ENCODE measurements at regions not wholly inside any gene's neighbourhood (a gene's known extent, or its start where the extent isn't known, plus 50 kb on each side); places are given as distances from the start of the nearest gene placed in this dataset.

- Histone ChIP-seq H3K4me3 (no peak overlapping the region), H3K36me3 (no peaks in the 10 kb centered on the region), H3K27me3 (no peaks in the 10 kb centered on the region), H3K9me3 (no peaks in the 10 kb centered on the region), H3K4me1 (peaks cover 18 to 19% of the 10 kb centered on the region in 2 donors), H3K27ac (peak overlapping the region in 1 of 4 donors; percentile 84)
- ATAC-seq = no peak
- DNase-seq = no peak
- in situ Hi-C loops (cut with MboI; ENCODE audit: low sequenced_read_pairs in 4 of 4) (loop anchor here in 1 of 4 donors (25.0 kb wide), 1 partner anchor 1223 kb away; no protein-coding TSS in a partner anchor), intact Hi-C loops (cut with DNase I; ENCODE audit: low total_unique reads) (no loop called here)
- TF ChIP-seq CTCF (IDR thresholded peaks at IDR 0.05 in 4 of 5, conservative IDR thresholded peaks at IDR 0.05 in 1 of 5) = no peak
- TF ChIP-seq POLR2A (IDR thresholded peaks at IDR 0.05) = no peak
Measured at GRCh38 chr3:44185396-44185915, 56.2 kb upstream of the TOPAZ1 start.

GRCh38 chr3:44186111-44186672 lies 55.5 kb upstream of the TOPAZ1 start:
- no peaks in the 10 kb centered on the region for H3K9me3 ChIP-seq
- intact Hi-C loops (cut with DNase I; ENCODE audit: low total_unique reads) = no loop called here
- in situ Hi-C loops (cut with MboI; ENCODE audit: low sequenced_read_pairs in 4 of 4) = loop anchor here in 1 of 4 donors (25.0 kb wide), 1 partner anchor 1224 kb away; no protein-coding TSS in a partner anchor

GRCh38 chr3:44186712-44187111 lies 55.0 kb upstream of the TOPAZ1 start:
- in situ Hi-C loops (cut with MboI; ENCODE audit: low sequenced_read_pairs in 4 of 4) = loop anchor here in 1 of 4 donors (25.0 kb wide), 1 partner anchor 1224 kb away; no protein-coding TSS in a partner anchor
- peaks cover 18 to 19% of the 10 kb centered on the region in 2 donors for H3K4me1 ChIP-seq
- ATAC-seq (no peak), DNase-seq (no peak)
- no peaks in the 10 kb centered on the region for H3K36me3 ChIP-seq
- no peaks in the 10 kb centered on the region for H3K27me3 ChIP-seq
- H3K27ac ChIP-seq = no peak overlapping the region
- no peaks in the 10 kb centered on the region for H3K9me3 ChIP-seq
- TF ChIP-seq CTCF (IDR thresholded peaks at IDR 0.05 in 4 of 5, conservative IDR thresholded peaks at IDR 0.05 in 1 of 5) (no peak), POLR2A (IDR thresholded peaks at IDR 0.05) (no peak)
- H3K4me3 ChIP-seq = no peak overlapping the region
- intact Hi-C loops (cut with DNase I; ENCODE audit: low total_unique reads) = no loop called here

More at GRCh38 chr3:44186111-44186672, 55.5 kb upstream of the TOPAZ1 start:
- Histone ChIP-seq H3K4me3 (no peak overlapping the region), H3K36me3 (no peaks in the 10 kb centered on the region), H3K4me1 (peaks cover 18 to 19% of the 10 kb centered on the region in 2 donors), H3K27ac (no peak overlapping the region), H3K27me3 (no peaks in the 10 kb centered on the region)
- no peak for ATAC-seq
- DNase-seq = no peak
- TF ChIP-seq POLR2A (IDR thresholded peaks at IDR 0.05) (no peak), CTCF (IDR thresholded peaks at IDR 0.05 in 4 of 5, conservative IDR thresholded peaks at IDR 0.05 in 1 of 5) (no peak)

Small RNAs in the stretch of these regions (microRNA-seq; reads per million reads assigned to microRNA genes)
- gene MIR138-1 (ENCODE audit: borderline replicate concordance in 2 of 2) = 1.2 to 3.4 reads per million in 2 donors

All from gastrocnemius medialis (tissue), 4 donors.